ENCODE measurements at regions not wholly inside any gene's neighbourhood (a gene's known extent, or its start where the extent isn't known, plus 50 kb on each side); places are given as distances from the start of the nearest gene placed in this dataset.
A peak's percentile ranks its signal among the peaks of the same experiment; 100 is the strongest.

DNA sequence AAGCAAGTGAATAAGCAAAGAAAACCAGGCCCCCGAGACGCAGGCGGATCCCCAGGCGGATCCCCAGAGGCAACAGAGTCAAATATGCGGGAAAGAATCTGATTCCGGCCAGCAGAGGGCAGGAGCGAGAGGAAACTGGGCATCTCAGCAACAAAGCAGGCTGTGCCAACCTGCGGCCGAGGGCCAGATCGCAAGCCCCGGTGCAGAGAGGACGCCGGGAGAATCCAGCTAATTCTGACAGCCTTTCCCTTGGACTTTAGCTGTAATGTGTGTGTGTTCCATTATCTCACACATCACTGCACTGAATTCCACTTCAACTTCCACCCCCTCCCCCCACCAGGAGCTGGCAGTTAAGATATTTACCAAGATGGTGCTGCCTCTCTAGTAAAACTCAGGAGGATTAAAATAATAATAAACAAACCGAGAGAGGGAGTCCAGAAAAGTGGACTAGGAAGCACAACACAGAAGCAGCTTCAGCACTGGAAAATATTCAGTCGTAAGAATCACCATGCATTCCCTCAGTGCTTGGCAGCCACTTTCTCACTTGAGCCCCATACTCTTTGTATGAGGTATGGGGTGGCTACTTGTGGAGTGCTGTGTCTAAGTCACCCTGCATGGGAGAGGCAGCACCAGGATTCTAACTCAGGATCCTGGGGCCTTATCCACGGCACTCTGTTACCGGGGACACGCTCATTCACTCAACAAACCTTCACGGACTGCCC is 66.2 kb upstream of the SNX9 start:
- peak; percentile 90 for DNase-seq

GRCh38 chr6:157757430-157758403 is 65.3 kb upstream of the SNX9 start:
- DNase-seq = no peak

GRCh38 chr6:157758516-157759023 is 64.5 kb upstream of the SNX9 start:
- no peak for DNase-seq

DNA sequence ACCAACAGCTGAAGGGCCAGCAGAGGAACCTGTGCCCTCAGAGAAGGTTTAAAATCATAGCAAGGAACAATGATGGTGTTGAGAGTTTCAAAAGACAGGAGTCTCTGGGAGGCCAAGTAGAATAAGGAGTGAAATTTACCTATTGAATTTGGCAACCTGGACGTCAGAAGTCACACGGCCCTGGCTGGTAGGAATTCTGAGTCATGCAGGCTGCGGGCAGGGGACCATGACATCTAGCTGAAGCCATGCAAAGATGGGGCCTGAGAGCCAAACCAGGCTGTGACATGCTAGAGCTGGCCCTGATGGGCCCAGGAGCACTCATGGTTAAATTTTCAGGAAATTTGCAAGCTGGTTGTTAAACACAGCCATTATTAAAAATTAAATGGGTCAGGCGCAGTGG is 64.0 kb upstream of the SNX9 start:
- DNase-seq = no peak

- DNase-seq = no peak
These were observed 62.9 kb upstream of the SNX9 start for GRCh38 chr6:157760137-157760536.

GRCh38 chr6:157760589-157761330 is 62.3 kb upstream of the SNX9 start:
- DNase-seq = no peak

- no peak for DNase-seq
These were observed 61.6 kb upstream of the SNX9 start for GRCh38 chr6:157761331-157761921.

GRCh38 chr6:157761926-157762325 is 61.1 kb upstream of the SNX9 start:
- DNase-seq = no peak

DNA sequence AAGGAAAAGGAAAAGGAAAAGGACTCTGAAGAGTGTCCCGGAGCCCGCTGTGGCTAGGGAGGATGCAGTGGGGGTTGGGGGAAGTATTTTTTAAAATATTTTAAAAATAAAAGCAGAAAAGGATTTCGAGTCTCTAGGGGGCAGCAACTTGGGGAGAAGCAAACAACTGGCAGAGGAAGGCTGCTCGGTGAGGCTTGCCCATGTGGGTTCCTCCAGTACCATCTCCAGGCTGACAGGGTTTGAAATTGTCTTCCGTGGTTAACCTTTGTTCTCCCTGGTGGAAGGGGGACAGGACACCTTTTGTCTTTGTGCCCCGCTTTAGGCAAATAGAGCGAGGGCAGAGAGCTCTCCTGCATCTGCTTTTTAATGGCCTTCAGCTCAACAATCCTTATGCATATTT is 60.4 kb upstream of the SNX9 start:
- no peak for DNase-seq

DNA sequence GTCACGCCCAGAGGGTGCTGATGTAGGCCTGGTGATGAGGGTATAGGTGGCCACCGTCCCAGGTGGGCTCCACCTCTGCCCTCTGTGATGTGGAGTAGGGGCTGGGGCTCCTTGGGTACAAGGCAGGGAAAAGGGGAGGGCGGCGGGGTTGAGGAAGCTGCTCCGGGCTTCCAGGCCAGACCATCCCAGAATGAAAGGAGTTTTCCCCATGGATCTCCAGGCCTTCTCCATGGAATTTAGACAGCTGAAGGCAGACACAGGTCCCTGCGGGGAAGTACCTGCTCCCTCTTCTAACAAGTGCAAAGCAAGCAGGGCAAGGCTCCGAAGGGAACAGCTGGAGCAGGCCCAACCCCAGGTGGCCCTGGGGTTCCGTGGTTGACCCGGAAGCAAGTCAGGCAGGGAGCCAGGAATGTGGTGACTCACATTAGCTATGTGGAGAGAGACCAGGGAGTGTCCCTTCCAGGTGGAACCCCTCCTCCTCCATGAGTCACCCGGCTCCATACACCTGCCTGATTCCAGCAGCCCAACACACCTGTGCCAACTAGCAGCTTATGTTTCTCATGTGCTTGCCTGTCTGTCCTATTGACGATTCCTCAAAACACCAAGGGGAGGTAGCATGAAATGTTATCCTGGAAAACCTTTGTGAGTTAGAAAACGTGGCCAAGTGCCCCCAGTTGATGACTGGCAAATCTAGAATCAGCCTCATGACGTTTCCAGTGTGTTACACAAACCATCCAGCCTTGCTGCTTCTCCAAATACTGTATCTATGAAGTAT is 59.7 kb upstream of the SNX9 start:
- DNase-seq = peak; percentile 97

GRCh38 chr6:157763904-157764177 is 59.2 kb upstream of the SNX9 start:
- no peak for DNase-seq

DNA sequence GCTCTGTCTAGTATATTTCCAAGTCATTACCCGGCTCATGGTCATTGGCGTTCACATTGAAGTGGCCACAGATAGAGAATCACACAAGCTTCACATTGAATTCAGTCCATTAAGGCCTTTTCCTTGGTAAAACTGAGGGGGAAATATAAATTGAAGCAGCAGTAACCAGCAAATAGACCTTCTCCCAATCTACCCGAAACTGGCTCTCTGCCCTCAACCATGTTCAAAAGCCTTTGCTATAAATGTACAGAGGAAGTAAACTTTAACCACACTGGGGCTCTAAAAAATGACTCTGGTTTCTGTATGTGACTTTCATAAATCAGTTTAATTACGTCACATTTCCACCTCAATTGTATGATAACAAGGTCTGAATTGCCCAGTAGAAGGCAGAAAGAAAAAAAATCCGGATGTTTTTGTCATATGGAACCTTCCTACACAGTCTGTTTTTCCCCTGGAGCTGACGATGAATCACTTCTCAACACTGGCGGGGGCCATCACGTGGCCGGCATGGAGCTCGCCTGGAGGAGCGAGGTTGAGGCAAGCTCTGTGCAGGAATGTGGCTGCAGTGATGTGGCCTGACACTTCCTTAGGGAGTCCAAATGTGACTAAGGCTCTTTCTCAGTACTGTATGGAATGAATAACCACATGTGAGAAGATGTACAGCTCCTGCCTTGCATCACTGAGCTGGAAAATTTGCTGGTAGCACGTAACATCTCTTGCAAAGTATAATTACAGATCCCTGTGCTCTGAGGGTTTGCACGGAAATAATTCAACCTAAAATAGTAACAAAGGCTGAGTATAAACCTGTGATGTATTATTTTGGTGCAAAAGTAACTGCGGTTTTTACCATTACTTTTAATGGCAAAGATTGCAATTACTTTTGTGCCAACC is 58.6 kb upstream of the SNX9 start:
- DNase-seq = peak; percentile 98

DNA sequence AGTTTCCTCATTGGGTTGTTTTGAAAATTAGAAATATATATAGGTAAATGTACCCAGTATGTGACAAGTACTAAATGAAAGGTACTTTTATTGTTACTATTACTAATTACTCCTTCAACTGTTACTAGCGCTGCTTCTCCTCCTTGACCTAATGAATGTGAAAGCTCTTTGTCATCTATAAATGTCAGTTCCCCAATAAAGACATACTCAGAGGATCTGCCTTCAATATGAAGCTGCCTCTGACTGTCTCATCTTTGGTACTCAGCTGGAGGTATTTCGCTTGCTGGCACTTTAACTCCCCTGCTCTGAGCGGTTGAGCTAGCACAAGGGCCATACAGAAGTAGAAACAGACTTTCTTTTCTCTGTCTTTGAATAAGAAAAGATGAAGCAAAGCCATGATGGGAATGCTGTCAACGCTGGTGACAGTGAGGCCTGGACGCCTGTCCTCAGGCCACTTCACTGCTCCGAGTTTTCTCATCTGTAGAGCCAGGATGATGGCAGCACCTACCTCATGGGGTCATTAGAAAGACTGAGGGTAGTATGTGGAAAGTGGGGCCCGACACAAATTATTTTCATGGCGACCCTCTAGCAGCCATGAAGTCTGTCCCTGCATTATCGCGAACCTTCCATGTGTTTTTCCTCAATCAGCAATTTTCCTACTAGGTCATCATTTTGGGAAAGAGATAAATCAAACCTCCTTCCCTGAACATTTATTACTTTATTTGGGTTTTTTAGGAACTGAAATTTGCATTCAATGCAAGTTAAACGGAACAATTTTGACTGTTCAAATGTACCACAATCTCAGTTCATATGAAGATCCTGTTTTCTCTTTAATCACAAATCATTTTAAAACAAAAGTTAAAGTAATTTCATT is 55.9 kb upstream of the SNX9 start:
- no peak for DNase-seq

DNA sequence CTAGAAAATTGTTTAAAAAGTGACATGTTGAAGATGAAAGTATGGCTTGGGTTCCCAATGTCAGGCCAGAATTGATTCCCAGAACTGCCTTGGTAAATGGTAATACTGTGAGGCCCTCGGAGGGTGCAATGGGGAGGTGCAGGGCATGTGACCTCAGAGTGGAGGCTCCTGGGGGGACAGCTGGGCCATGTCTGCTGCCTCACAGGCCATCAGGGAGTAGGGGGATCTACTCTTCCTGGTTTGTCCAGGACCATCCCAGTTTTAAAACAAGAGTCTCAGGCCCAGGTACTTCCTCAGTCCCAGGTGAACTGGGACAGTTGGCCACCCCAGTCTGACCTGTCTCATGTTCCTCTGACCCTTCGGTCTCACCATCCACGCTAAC is 55.3 kb upstream of the SNX9 start:
- DNase-seq = no peak

DNA sequence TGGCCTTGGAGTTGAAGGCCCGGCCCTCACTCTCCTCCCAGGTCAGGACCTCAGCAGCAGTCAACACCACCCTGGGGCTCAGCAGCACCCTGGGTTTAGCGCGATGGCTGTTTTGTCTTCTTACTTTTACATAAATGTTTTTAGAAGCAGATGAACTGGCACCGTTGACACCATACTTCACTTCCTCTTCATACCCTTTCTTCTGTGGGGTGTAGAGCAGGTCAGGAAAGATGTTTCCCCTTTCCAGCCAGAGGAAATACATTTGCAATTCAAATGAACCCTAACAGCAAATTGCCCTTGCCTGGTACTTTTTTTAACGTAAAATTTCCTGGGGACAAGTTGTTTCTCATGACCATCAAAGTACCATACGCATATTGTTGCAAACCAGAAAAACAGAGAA is 54.7 kb upstream of the SNX9 start:
- DNase-seq = no peak

DNA sequence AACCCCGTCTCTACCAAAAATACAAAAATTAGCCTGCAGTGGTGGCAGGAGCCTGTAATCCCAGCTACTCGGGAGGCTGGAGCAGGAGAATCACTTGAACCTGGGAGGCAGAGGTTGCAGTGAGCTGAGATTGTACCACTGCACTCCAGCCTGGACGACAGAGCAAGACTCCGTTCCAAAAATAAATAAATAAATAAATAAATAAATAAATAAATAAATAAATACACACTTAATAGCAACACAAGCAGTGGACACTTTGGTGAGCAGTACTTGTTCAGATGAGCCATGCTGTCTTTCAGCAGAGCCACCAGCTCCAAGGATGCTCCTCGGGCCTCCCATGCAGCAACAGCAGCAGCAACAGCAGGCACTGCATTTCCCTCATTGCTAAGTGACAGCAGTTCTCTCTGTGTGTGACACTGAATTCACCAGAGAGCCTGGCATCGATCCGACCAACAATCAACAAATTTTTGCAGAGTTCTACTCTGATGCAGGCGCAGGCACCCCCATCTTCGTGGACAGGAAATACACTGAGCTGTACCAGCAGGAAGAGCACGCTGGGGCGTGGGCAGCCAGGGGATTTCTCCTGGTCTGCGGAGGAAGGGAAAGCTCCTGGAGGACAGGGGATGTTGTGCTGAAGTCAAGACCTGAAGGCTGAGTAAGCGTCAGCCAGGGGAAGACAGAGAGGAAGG is 54.0 kb upstream of the SNX9 start:
- no peak for DNase-seq

DNA sequence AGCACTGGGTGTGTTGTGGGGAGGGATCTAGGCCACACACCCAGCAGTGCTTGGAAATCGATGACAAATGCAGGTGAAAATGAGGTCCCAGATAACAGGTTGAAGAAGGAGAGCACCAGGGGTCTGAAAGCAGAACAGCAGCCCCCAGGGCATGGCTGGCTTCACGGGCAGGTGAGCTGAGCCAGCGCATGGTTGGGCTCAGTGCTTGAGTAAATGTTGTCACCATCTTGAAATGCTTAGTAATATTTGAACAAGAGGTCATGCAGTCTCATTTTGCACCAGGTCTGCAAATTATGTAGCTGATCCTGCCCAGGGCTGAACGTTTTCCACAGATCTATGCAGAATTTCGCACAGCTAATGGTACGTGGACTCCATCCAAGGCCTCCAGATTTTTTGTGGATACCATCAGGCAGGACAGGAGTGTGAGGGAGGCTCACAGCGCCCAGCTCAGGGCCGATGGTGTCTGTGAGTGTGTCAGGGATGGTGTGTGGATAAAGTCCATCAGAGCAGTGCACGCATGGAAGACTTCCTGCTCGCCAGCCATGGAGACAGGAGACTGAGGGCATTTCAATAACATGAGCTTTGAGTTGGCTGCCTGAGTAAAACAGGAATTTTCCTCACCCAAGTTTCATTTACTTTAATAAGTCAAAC is 53.1 kb upstream of the SNX9 start:
- no peak for DNase-seq

- DNase-seq = no peak
These were observed 52.1 kb upstream of the SNX9 start for GRCh38 chr6:157770946-157771345.

- DNase-seq = no peak
These were observed 50.2 kb upstream of the SNX9 start for GRCh38 chr6:157772820-157773219.
